K562 (cell line): ENCODE measurements at regions not wholly inside any gene's neighbourhood (a gene's known extent, or its start where the extent isn't known, plus 50 kb on each side); places are given as distances from the start of the nearest gene placed in this dataset.

Experiments
- ATAC-seq: fragments of 200-7000 bp; cut with Tn5 transposase; 3 replicates; pipeline ENCODE4 v1.9.1; 2020; ENCODE audit warnings: moderate library complexity
- BruUV-seq: library from RNA; stranded (reverse); fragments of 400-500 nt; replicated peaks from 2 replicates; lab custom pipeline; 2021; lab: Mats Ljungman, UMichigan
- CTCF ChIA-PET: fragments of 300-600 bp; formaldehyde crosslinking; extraction: SDS; loops from one replicate; lab custom pipeline; 2021; ENCODE audit warnings: low intra/inter-chr PET ratio; lab: Yijun Ruan, JAX
- POLR2A ChIA-PET: fragments of 300-600, 350-650 bp; sonication (Branson Sonifier 250); formaldehyde crosslinking; extraction: SDS; loops from one replicate; lab custom pipeline; 2021; ENCODE audit warnings: antibody characterized with exemption, inconsistent platforms; lab: Yijun Ruan, JAX
- DNase-seq, 4 experiments: peaks; one replicate each; pipeline versions ENCODE4 v3.0.0 to v3.0.0-alpha.2; 2011 to 2018; ENCODE audit warnings: low spot score in 3 of 4, mixed read lengths in 3 of 4; ENCODE audit errors: extremely low read depth in 1 of 4
- FAIRE-seq: peaks from 2 replicates; lab custom pipeline; 2011; peaks lifted over from hg19 to GRCh38; lab: Jason Lieb, UNC
- H2AFZ ChIP-seq: 2 replicates; pipeline ENCODE4 v1.6.0; 2011; ENCODE audit warnings: low read depth, low read length, control low read depth, inconsistent platforms
- H3K27ac ChIP-seq: fragments of 200-600 bp; 3 replicates; pipeline ENCODE4 v1.8.0; 2011; ENCODE audit warnings: low read depth, mild to moderate bottlenecking, control low read depth, inconsistent platforms, low read length, moderate library complexity, mixed read lengths; ENCODE audit errors: extremely low read depth
- H3K27me3 ChIP-seq, 2 experiments: fragments of 300-600 bp in 1 of 2; 2 replicates in 1 of 2; 3 replicates in 1 of 2; pipeline versions ENCODE4 v1.6.0 to v1.8.0; 2011; ENCODE audit warnings: inconsistent platforms in 2 of 2, low read length in 2 of 2, mild to moderate bottlenecking in 1 of 2, mixed read lengths in 1 of 2, moderate library complexity in 1 of 2; ENCODE audit not compliant: control insufficient read depth in 2 of 2, insufficient read depth in 2 of 2
- H3K36me3 ChIP-seq: fragments of 300-600 bp; 3 replicates; pipeline ENCODE4 v1.8.0; 2011; ENCODE audit warnings: mild to moderate bottlenecking, low read length, inconsistent platforms; ENCODE audit not compliant: control insufficient read depth, insufficient read depth
- H3K4me1 ChIP-seq, 2 experiments: fragments of 200-600 bp in 1 of 2; replicated peaks in 1 of 2; 2 replicates in 1 of 2; 3 replicates in 1 of 2; pipeline versions ENCODE4 v1.5.1 to v1.8.0; 2011; ENCODE audit warnings: inconsistent platforms in 2 of 2, low read length in 2 of 2, mild to moderate bottlenecking in 1 of 2, mixed read lengths in 1 of 2, moderate library complexity in 1 of 2; ENCODE audit not compliant: control insufficient read depth in 2 of 2, insufficient read depth in 2 of 2
- H3K4me2 ChIP-seq: 2 replicates; pipeline ENCODE4 v1.6.1; 2011; ENCODE audit warnings: low read length, control low read depth, inconsistent platforms, mixed read lengths; ENCODE audit not compliant: insufficient read depth
- H3K4me3 ChIP-seq: fragments of 200-600 bp; sonication (generic), shearing (Covaris generic); 2 replicates; pipeline ENCODE4 v1.5.1; 2016; ENCODE audit warnings: control low read depth, inconsistent platforms
- H3K79me2 ChIP-seq: fragments of 200-600 bp; 3 replicates; pipeline ENCODE4 v1.8.0; 2011; ENCODE audit warnings: low read length, inconsistent platforms; ENCODE audit not compliant: control insufficient read depth, insufficient read depth
- H3K9ac ChIP-seq, 2 experiments: 2 replicates each; pipeline versions ENCODE4 v1.6.0 to v1.6.1; 2011; ENCODE audit warnings: low read depth in 2 of 2, low read length in 2 of 2, control low read depth in 1 of 2, inconsistent platforms in 1 of 2, mild to moderate bottlenecking in 1 of 2, mixed read lengths in 1 of 2; ENCODE audit not compliant: insufficient read depth in 1 of 2
- H3K9me1 ChIP-seq: one replicate; pipeline ENCODE4 v1.6.0; 2011; ENCODE audit warnings: inconsistent platforms, mild to moderate bottlenecking, low read length, moderate library complexity; ENCODE audit not compliant: control insufficient read depth, insufficient read depth
- H3K9me3 ChIP-seq: replicated peaks from 2 replicates; pipeline ENCODE4 v1.5.1; 2011; ENCODE audit warnings: low read depth, low read length, inconsistent platforms; ENCODE audit not compliant: control insufficient read depth, insufficient read depth
- H4K20me1 ChIP-seq: replicated peaks from 2 replicates; pipeline ENCODE4 v1.6.1; 2011; ENCODE audit warnings: low read length, inconsistent platforms, mixed read lengths; ENCODE audit not compliant: control insufficient read depth, insufficient read depth
- ARHGAP35 ChIP-seq: fragments of 450-650 bp; IDR thresholded peaks from 2 replicates; pipeline ENCODE4 v1.6.1; 2018; ENCODE audit not compliant: partially characterized antibody
- BCL6 ChIP-seq: fragments of 250-450 bp; sonication (Bioruptor Pico); IDR thresholded peaks from 2 replicates; pipeline ENCODE4 v1.4.0; 2020
- ILF3 ChIP-seq: fragments of 450-650 bp; IDR thresholded peaks from 2 replicates; pipeline ENCODE4 v1.6.1; 2018; ENCODE audit warnings: antibody characterized with exemption, mild to moderate bottlenecking, moderate library complexity, borderline replicate concordance
- MCM3 ChIP-seq: fragments of 450-650 bp; IDR thresholded peaks from 2 replicates; pipeline ENCODE4 v1.6.1; 2016
- MTA2 ChIP-seq: fragments of 450-650 bp; IDR thresholded peaks from 2 replicates; pipeline ENCODE4 v1.6.1; 2016; ENCODE audit warnings: low read depth
- NUFIP1 ChIP-seq: fragments of 450-650 bp; IDR thresholded peaks from 2 replicates; pipeline ENCODE4 v1.6.1; 2018; ENCODE audit not compliant: partially characterized antibody
- PRPF4 ChIP-seq: fragments of 200-400 bp; formaldehyde crosslinking; IDR thresholded peaks from one replicate; pipeline ENCODE4 v1.6.1; 2017; ENCODE audit warnings: low read length, low read depth, mild to moderate bottlenecking; ENCODE audit not compliant: insufficient read depth, poor library complexity, severe bottlenecking
- ZNF232 ChIP-seq: sonication (generic); formaldehyde crosslinking; IDR thresholded peaks from 2 replicates; pipeline ENCODE4 v1.8.0; 2022; ENCODE audit warnings: mild to moderate bottlenecking, missing genetic modification reagents
- ZNF589 ChIP-seq: fragments of 200-800 bp; sonication (Bioruptor generic); IDR thresholded peaks from 2 replicates; pipeline ENCODE4 v1.6.1; 2016; ENCODE audit warnings: low read depth, missing genetic modification characterization, missing compliant biosample characterization
- WGBS: fragments of 100-300 bp; shearing (Covaris generic); methylation state at CpG from one replicate; pipeline ENCODE4 v1.1.6; 2016; ENCODE audit warnings: low coverage, mixed read lengths; ENCODE audit not compliant: insufficient coverage; ENCODE audit errors: missing lambda C conversion rate; 5-methylcytosine and 5-hydroxymethylcytosine counted together
- in situ Hi-C: fragments of 300-500 bp; cut with MboI; formaldehyde crosslinking; loops from 4 replicates; pipeline ENCODE4 v1.15.0; 2018; ENCODE audit warnings: inconsistent platforms, mixed read lengths
- intact Hi-C: fragments of 100-400 bp; cut with micrococcal nuclease; formaldehyde crosslinking; loops from 2 replicates; pipeline ENCODE4 v1.14.2; 2022
- TF ChIP-seq, protein P1 (sequence below): sonication (generic); formaldehyde crosslinking; IDR thresholded peaks from 2 replicates; pipeline ENCODE4 v1.8.0; 2022; ENCODE audit warnings: mild to moderate bottlenecking, missing genetic modification reagents
- TF ChIP-seq, protein P2 (sequence below): sonication (generic); formaldehyde crosslinking; IDR thresholded peaks from 2 replicates; pipeline ENCODE4 v1.8.0; 2023; ENCODE audit warnings: mild to moderate bottlenecking, missing genetic modification reagents
- TF ChIP-seq, protein P3 (sequence below): fragments of 450-650 bp; IDR thresholded peaks from 2 replicates; pipeline ENCODE4 v1.6.1; 2017; ENCODE audit warnings: mild to moderate bottlenecking, moderate library complexity

- Histone ChIP-seq H3K9me3 (no peaks in the 10 kb centered on the region), H3K4me1 (no peaks in the 10 kb centered on the region), H3K9ac (no peak overlapping the region), H4K20me1 (no peaks in the 10 kb centered on the region), H3K36me3 (no peaks in the 10 kb centered on the region), H2AFZ (no peak overlapping the region), H3K4me2 (no peak overlapping the region), H3K79me2 (no peaks in the 10 kb centered on the region), H3K4me3 (no peak overlapping the region), H3K27ac (no peak overlapping the region), H3K27me3 (no peaks in the 10 kb centered on the region; a peak in 1 of 5 replicates), H3K9me1 (no peaks in the 10 kb centered on the region)
- 0% methylated on average over 7 of the region's 7 CpGs for WGBS
- in situ Hi-C loops (no loop called here), intact Hi-C loops (no loop called here)
- no TSS peak for BruUV-seq
- FAIRE-seq (no peak), DNase-seq (no peak), ATAC-seq (no peak)
- POLR2A ChIA-PET = no interaction called here
- CTCF ChIA-PET = no interaction called here
- TF ChIP-seq, protein P1, sequence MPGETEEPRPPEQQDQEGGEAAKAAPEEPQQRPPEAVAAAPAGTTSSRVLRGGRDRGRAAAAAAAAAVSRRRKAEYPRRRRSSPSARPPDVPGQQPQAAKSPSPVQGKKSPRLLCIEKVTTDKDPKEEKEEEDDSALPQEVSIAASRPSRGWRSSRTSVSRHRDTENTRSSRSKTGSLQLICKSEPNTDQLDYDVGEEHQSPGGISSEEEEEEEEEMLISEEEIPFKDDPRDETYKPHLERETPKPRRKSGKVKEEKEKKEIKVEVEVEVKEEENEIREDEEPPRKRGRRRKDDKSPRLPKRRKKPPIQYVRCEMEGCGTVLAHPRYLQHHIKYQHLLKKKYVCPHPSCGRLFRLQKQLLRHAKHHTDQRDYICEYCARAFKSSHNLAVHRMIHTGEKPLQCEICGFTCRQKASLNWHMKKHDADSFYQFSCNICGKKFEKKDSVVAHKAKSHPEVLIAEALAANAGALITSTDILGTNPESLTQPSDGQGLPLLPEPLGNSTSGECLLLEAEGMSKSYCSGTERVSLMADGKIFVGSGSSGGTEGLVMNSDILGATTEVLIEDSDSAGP = no peak
- TF ChIP-seq ZNF589 (CRISPR knock-in tag) (no peak), BCL6 (CRISPR knock-in tag) (no peak), ILF3 (no peak), MCM3 (no peak), ARHGAP35 (no peak), PRPF4 (no peak), ZNF232 (CRISPR knock-in tag) (no peak), MTA2 (no peak), NUFIP1 (no peak)
- TF ChIP-seq, protein P2, sequence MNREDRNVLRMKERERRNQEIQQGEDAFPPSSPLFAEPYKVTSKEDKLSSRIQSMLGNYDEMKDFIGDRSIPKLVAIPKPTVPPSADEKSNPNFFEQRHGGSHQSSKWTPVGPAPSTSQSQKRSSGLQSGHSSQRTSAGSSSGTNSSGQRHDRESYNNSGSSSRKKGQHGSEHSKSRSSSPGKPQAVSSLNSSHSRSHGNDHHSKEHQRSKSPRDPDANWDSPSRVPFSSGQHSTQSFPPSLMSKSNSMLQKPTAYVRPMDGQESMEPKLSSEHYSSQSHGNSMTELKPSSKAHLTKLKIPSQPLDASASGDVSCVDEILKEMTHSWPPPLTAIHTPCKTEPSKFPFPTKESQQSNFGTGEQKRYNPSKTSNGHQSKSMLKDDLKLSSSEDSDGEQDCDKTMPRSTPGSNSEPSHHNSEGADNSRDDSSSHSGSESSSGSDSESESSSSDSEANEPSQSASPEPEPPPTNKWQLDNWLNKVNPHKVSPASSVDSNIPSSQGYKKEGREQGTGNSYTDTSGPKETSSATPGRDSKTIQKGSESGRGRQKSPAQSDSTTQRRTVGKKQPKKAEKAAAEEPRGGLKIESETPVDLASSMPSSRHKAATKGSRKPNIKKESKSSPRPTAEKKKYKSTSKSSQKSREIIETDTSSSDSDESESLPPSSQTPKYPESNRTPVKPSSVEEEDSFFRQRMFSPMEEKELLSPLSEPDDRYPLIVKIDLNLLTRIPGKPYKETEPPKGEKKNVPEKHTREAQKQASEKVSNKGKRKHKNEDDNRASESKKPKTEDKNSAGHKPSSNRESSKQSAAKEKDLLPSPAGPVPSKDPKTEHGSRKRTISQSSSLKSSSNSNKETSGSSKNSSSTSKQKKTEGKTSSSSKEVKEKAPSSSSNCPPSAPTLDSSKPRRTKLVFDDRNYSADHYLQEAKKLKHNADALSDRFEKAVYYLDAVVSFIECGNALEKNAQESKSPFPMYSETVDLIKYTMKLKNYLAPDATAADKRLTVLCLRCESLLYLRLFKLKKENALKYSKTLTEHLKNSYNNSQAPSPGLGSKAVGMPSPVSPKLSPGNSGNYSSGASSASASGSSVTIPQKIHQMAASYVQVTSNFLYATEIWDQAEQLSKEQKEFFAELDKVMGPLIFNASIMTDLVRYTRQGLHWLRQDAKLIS (CRISPR knock-in tag) = no peak
- TF ChIP-seq, protein P3, sequence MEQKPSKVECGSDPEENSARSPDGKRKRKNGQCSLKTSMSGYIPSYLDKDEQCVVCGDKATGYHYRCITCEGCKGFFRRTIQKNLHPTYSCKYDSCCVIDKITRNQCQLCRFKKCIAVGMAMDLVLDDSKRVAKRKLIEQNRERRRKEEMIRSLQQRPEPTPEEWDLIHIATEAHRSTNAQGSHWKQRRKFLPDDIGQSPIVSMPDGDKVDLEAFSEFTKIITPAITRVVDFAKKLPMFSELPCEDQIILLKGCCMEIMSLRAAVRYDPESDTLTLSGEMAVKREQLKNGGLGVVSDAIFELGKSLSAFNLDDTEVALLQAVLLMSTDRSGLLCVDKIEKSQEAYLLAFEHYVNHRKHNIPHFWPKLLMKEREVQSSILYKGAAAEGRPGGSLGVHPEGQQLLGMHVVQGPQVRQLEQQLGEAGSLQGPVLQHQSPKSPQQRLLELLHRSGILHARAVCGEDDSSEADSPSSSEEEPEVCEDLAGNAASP = no peak
Measured at GRCh38 chr22:48371391-48371790, 1456.3 kb downstream of the BRD1 start.
